Testis (tissue), 2 donors: ENCODE measurements at regions not wholly inside any gene's neighbourhood (a gene's known extent, or its start where the extent isn't known, plus 50 kb on each side); places are given as distances from the start of the nearest gene placed in this dataset.

Experiments used
- POLR2A ChIP-seq: fragments of 450-650 bp; IDR thresholded peaks from one replicate; pipeline ENCODE4 v1.6.1; 2017; ENCODE audit warnings: antibody characterized with exemption, mild to moderate bottlenecking, moderate library complexity
- TF ChIP-seq, protein P1 (sequence below), 3 experiments: fragments of 450-650 bp in 2 of 3; fragments of 200-600 bp in 1 of 3; sonication (generic) in 1 of 3; IDR thresholded peaks; one replicate each; pipeline ENCODE4 v1.5.1; 2016 to 2019; ENCODE audit warnings: antibody characterized with exemption in 3 of 3, mild to moderate bottlenecking in 2 of 3, moderate library complexity in 1 of 3

DNA sequence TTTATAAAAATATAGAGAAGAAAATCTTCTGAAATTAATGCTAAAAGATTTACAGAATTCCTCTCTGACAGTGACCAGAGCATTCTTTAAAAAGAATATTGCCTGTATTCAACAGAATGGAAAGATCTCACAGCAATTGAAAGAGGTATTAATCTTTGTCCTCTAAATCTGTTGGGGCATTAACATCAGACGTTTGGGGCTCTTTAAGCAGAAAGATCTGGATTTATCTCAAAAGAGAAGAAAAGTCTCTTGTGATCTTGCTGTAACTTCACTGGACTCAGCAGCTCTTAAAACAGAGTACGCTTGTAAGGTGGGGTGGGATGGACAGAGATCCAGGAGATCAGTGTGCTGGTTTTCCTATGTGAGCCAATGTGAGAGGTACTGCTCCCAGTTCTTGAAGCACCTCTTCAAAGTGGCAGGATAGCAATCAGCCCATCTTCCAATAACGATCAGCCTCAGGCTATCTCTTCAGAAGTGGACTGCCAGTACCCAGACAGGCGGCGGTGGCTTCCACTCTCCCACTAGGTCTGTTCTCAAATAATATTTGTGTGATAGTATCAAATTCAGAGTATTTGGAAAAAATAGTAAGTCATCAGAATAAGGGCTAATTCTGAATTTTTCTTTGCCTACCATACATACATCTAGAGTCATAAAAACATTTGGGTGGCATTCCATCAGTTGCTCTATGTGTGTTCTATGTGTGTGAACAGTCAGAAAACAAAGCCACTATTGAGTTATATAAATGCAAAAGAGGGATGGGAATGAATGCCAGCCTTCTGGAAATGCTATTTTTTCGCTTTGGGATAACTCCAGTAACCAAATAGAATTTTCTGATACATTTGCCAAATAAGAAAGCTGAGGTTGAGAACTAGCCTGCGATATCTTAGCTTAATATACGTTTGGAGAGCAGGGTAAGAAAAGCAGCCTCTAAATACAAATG lies 237.4 kb upstream of the RGS6 start:
- TF ChIP-seq, protein P1, sequence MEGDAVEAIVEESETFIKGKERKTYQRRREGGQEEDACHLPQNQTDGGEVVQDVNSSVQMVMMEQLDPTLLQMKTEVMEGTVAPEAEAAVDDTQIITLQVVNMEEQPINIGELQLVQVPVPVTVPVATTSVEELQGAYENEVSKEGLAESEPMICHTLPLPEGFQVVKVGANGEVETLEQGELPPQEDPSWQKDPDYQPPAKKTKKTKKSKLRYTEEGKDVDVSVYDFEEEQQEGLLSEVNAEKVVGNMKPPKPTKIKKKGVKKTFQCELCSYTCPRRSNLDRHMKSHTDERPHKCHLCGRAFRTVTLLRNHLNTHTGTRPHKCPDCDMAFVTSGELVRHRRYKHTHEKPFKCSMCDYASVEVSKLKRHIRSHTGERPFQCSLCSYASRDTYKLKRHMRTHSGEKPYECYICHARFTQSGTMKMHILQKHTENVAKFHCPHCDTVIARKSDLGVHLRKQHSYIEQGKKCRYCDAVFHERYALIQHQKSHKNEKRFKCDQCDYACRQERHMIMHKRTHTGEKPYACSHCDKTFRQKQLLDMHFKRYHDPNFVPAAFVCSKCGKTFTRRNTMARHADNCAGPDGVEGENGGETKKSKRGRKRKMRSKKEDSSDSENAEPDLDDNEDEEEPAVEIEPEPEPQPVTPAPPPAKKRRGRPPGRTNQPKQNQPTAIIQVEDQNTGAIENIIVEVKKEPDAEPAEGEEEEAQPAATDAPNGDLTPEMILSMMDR (IDR thresholded peaks at IDR 0.05), result no peak
- TF ChIP-seq POLR2A, result no peak
